Neural crest cell (in vitro differentiated cells): ENCODE measurements at regions not wholly inside any gene's neighbourhood (a gene's known extent, or its start where the extent isn't known, plus 50 kb on each side); places are given as distances from the start of the nearest gene placed in this dataset.
A peak's percentile ranks its signal among the peaks of the same experiment; 100 is the strongest.

ENCODE experiments used
- DNase-seq: peaks from one replicate; pipeline ENCODE4 v3.0.0; 2021; ENCODE audit warnings: low read depth, mixed read lengths, low spot score
- H3K27ac Mint-ChIP-seq: one replicate; pipeline ENCODE4 v1.8.0; 2021; ENCODE audit warnings: mild to moderate bottlenecking, mixed read lengths; ENCODE audit not compliant: unreplicated experiment
- H3K27me3 Mint-ChIP-seq: 2 replicates; pipeline ENCODE4 v1.8.0; 2021; ENCODE audit warnings: low read depth, mild to moderate bottlenecking, mixed read lengths
- H3K36me3 Mint-ChIP-seq: 2 replicates; pipeline ENCODE4 v1.8.0; 2021; ENCODE audit warnings: low read depth, mild to moderate bottlenecking, mixed read lengths
- H3K4me1 Mint-ChIP-seq: 2 replicates; pipeline ENCODE4 v1.8.0; 2021; ENCODE audit warnings: mixed read lengths
- H3K4me3 Mint-ChIP-seq: one replicate; pipeline ENCODE4 v1.8.0; 2021; ENCODE audit warnings: mild to moderate bottlenecking, mixed read lengths
- H3K9me3 Mint-ChIP-seq: 2 replicates; pipeline ENCODE4 v1.8.0; 2021; ENCODE audit warnings: mixed read lengths
- CTCF ChIP-seq: fragments of 200-600 bp; sonication (generic); conservative IDR thresholded peaks from 2 replicates; pipeline ENCODE4 v1.5.0; 2021; ENCODE audit warnings: antibody characterized with exemption, mild to moderate bottlenecking

DNA sequence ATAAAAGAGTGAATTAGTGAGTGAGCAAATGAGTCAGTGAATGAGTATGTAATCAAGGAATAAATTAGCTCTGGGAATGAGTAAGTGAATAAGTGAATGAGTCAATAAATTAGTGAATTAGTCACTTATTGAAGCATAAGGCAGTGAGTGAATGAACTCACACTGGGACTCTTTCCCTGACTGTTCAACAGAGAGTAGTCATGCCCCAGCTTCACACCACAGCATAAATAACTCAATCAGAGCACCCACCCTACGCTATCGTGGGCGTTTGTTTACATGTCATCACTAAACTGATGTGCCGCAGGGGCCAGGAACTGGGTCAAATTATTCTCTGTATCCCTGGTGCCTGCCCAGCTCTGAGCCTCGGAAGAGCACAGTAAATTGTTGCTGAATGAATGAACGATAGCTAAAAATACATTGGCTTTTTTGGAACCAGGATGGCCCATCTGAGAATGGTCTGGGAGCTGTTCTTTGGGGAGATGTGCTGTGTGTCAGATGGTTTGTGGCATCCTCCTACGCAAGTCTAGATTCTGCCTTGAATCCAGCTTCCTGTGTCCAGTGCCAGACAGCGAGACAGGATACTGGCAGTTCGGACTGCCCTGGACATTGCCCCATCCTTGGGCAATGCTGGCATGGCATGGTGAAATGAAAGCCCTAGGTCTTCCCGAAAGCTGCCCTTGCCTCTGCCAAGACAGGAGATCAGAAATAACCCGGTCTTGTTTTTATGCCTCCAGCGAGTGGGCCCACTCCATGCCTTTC is 98.0 kb upstream of the RTL1 start:
- H3K4me3 Mint-ChIP-seq: no peak overlapping the region
- no peak for DNase-seq
- no peaks in the 10 kb centered on the region for H3K36me3 Mint-ChIP-seq
- no peaks in the 10 kb centered on the region for H3K4me1 Mint-ChIP-seq
- H3K27me3 Mint-ChIP-seq: no peaks in the 10 kb centered on the region
- peaks cover 7% of the 10 kb centered on the region for H3K9me3 Mint-ChIP-seq
- peak overlapping the region; percentile 57 for H3K27ac Mint-ChIP-seq
- no peak for TF ChIP-seq CTCF

DNA sequence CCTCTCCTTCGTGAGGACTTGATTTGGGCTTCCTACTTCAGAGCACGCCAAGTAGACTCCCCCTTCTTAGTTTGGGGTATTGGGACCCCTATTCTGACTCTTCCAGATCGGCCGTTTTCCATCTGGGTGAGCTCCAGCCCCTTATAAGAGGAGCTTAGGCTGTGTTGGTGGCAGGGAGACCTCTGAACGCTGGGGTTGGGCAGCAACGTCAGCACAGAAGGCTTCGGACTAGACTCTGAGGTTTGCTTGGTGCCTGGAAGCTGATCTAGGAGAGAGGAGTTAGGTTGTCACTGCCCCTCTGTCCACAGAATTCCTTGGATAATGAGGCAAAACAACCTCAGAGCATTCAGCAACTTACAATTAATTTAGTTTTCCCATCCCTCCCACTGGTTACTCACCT is 99.2 kb upstream of the RTL1 start:
- no peak for TF ChIP-seq CTCF
- DNase-seq: no peak
- Mint-ChIP-seq H3K27ac (no peak overlapping the region), H3K4me3 (no peak overlapping the region), H3K9me3 (peaks cover 7% of the 10 kb centered on the region), H3K27me3 (no peaks in the 10 kb centered on the region), H3K36me3 (no peaks in the 10 kb centered on the region), H3K4me1 (no peaks in the 10 kb centered on the region)

DNA sequence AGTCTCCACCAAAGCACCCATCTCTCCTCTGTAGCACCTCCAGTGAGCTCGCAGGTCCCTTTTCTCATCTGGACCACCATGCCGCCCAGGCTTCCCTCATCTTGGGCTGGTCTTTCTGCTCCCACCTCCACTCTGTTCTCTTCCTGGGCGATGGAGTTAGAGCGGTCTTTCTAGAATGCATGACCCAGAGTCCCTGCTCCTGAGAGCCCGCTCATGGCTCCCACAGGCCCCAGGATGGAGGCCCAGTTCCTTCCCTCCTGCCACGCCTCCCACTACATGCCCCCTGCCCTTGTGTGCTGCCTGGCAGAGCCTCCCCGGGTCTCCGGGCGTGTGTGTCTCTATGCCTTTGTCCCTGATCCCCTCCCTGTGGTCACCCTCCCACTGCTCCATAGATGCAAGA is 100.7 kb upstream of the RTL1 start:
- TF ChIP-seq CTCF: no peak
- H3K9me3 Mint-ChIP-seq: peaks cover 7% of the 10 kb centered on the region
- H3K4me3 Mint-ChIP-seq: no peak overlapping the region
- H3K27ac Mint-ChIP-seq: no peak overlapping the region
- no peak for DNase-seq
- no peaks in the 10 kb centered on the region for H3K36me3 Mint-ChIP-seq
- no peaks in the 10 kb centered on the region for H3K4me1 Mint-ChIP-seq
- H3K27me3 Mint-ChIP-seq: no peaks in the 10 kb centered on the region

DNA sequence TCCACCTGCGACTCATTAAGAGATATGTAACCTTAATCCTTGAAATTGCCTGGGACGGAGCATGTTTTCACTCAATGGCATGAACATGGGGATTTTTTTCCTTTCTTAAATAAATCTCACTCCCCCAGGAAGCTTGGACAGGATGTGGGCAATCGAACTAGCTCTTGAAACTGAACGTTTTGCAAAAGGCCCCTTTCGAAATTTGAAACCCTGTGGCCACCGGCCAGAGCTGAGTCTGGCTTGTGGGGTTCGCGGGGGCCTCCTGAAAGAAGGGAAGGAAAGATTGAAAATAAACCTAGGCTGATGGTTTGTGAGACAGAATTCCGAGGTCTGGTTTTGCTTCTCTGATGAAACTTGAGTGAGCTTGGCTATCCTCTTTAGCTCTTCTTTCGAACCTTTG is 101.4 kb upstream of the RTL1 start:
- Mint-ChIP-seq H3K4me3 (no peak overlapping the region), H3K27ac (no peak overlapping the region), H3K36me3 (no peaks in the 10 kb centered on the region), H3K4me1 (no peaks in the 10 kb centered on the region), H3K9me3 (peaks cover 7% of the 10 kb centered on the region), H3K27me3 (no peaks in the 10 kb centered on the region)
- DNase-seq: no peak
- TF ChIP-seq CTCF: no peak

DNA sequence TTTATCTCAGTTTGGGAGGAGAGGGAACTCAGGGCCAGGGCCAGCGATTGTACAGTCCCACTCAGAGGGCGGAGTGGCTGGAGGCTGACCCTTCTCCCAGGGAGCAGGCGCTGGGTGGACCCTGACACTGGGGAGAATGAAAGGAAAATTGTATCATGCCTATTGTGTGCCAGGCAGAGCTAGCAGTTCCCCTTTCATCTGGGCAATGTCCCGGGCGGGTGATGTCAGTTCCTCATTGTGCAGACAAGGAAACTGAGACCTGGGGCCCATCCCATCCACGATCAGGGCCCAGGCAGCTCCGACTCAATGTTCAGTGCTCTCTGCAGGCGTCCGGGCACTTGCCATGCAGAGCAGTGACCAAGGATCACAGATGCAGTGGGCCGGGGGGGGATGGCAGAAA is 101.9 kb upstream of the RTL1 start:
- peaks cover 7% of the 10 kb centered on the region for H3K9me3 Mint-ChIP-seq
- H3K4me1 Mint-ChIP-seq: no peaks in the 10 kb centered on the region
- no peak overlapping the region for H3K27ac Mint-ChIP-seq
- DNase-seq: no peak
- TF ChIP-seq CTCF: no peak
- H3K27me3 Mint-ChIP-seq: no peaks in the 10 kb centered on the region
- no peaks in the 10 kb centered on the region for H3K36me3 Mint-ChIP-seq
- no peak overlapping the region for H3K4me3 Mint-ChIP-seq
